Common myeloid progenitor, CD34-positive (primary cell): ENCODE measurements at regions not wholly inside any gene's neighbourhood (a gene's known extent, or its start where the extent isn't known, plus 50 kb on each side); places are given as distances from the start of the nearest gene placed in this dataset.

ENCODE experiments used
- CTCF ChIA-PET: fragments of 350-600 bp; sonication (Branson Sonifier 250); formaldehyde crosslinking; loops from one replicate; lab custom pipeline; 2021; ENCODE audit warnings: antibody characterized with exemption; lab: Charles Lee
- POLR2A ChIA-PET: fragments of 350-600 bp; sonication (Branson Sonifier 250); formaldehyde crosslinking; loops from one replicate; lab custom pipeline; 2021; ENCODE audit warnings: antibody characterized with exemption; lab: Charles Lee
- DNase-seq, 3 donors: peaks; one replicate each; pipeline versions ENCODE4 v3.0.0 to v3.0.0-alpha.2; 2013
- H3K27ac ChIP-seq, 2 experiments: 1 replicate in 1 of 2; 2 replicates in 1 of 2; pipeline ENCODE4 v1.7.0; 2013; ENCODE audit warnings: inconsistent platforms in 2 of 2, low read length in 2 of 2, mild to moderate bottlenecking in 2 of 2, low read depth in 1 of 2, moderate library complexity in 1 of 2; ENCODE audit not compliant: severe bottlenecking in 2 of 2, insufficient read depth in 1 of 2, poor library complexity in 1 of 2
- H3K27me3 ChIP-seq, 5 experiments: replicated peaks in 2 of 5; 1 replicate in 3 of 5; 2 replicates in 2 of 5; pipeline versions ENCODE4 v1.6.1 to v1.7.0; 2013; ENCODE audit warnings: low read length in 4 of 5, mild to moderate bottlenecking in 2 of 5, moderate library complexity in 2 of 5, inconsistent platforms in 1 of 5; ENCODE audit not compliant: insufficient read depth in 5 of 5, control insufficient read depth in 4 of 5
- H3K36me3 ChIP-seq, 4 experiments: 1 replicate in 2 of 4; 2 replicates in 2 of 4; pipeline versions ENCODE4 v1.6.1 to v1.7.0; 2013; ENCODE audit warnings: low read length in 3 of 4, control low read depth in 1 of 4, mild to moderate bottlenecking in 1 of 4; ENCODE audit not compliant: control insufficient read depth in 4 of 4, insufficient read depth in 4 of 4
- H3K4me1 ChIP-seq, 4 experiments: 1 replicate in 3 of 4; 2 replicates in 1 of 4; pipeline versions ENCODE4 v1.6.1 to v1.7.1; 2013; ENCODE audit warnings: low read length in 3 of 4, mild to moderate bottlenecking in 3 of 4, control low read depth in 1 of 4, inconsistent platforms in 1 of 4, moderate library complexity in 1 of 4; ENCODE audit not compliant: control insufficient read depth in 4 of 4, insufficient read depth in 4 of 4; ENCODE audit errors: control extremely low read depth in 1 of 4
- H3K4me3 ChIP-seq, 7 experiments: 1 replicate in 4 of 7; 2 replicates in 3 of 7; pipeline versions ENCODE4 v1.5.1 to v1.7.0; 2013; ENCODE audit warnings: mild to moderate bottlenecking in 7 of 7, low read length in 6 of 7, moderate library complexity in 6 of 7, inconsistent platforms in 2 of 7, low read depth in 2 of 7, control low read depth in 1 of 7; ENCODE audit not compliant: insufficient read depth in 4 of 7, control insufficient read depth in 1 of 7; ENCODE audit errors: extremely low read depth in 1 of 7
- H3K9me3 ChIP-seq, 5 experiments: 1 replicate in 4 of 5; 2 replicates in 1 of 5; pipeline versions ENCODE4 v1.6.1 to v1.7.1; 2013; ENCODE audit warnings: low read length in 4 of 5, mild to moderate bottlenecking in 2 of 5, inconsistent platforms in 1 of 5, low read depth in 1 of 5, moderate library complexity in 1 of 5; ENCODE audit not compliant: control insufficient read depth in 4 of 5, insufficient read depth in 2 of 5; ENCODE audit errors: control extremely low read depth in 1 of 5
- WGBS: methylation state at CpG from one replicate; pipeline ENCODE4 v1.1.5; 2013; ENCODE audit not compliant: insufficient coverage; 5-methylcytosine and 5-hydroxymethylcytosine counted together

- POLR2A ChIA-PET, result no interaction called here
- H3K27ac ChIP-seq, result no peak overlapping the region
- no peak overlapping the region for H3K4me3 ChIP-seq
- no peaks in the 10 kb centered on the region for H3K9me3 ChIP-seq
- H3K4me1 ChIP-seq, result no peaks in the 10 kb centered on the region
- H3K36me3 ChIP-seq, result no peaks in the 10 kb centered on the region
- DNase-seq, result no peak
- WGBS, result 94% methylated on average over 5 of the region's 5 CpGs
- CTCF ChIA-PET, result no interaction called here
- H3K27me3 ChIP-seq, result peaks cover 0 to 1% (median 0%) of the 10 kb centered on the region in 5 experiments
Observed at GRCh38 chr18:78416853-78417252, 562.8 kb upstream of the SALL3 start.

GRCh38 chr18:78418379-78418778 lies 561.2 kb upstream of the SALL3 start:
- ChIA-PET POLR2A (no interaction called here), CTCF (no interaction called here)
- H3K36me3 ChIP-seq, result no peaks in the 10 kb centered on the region
- H3K4me1 ChIP-seq, result no peaks in the 10 kb centered on the region
- no peak for DNase-seq
- no peak overlapping the region for H3K4me3 ChIP-seq
- 89% methylated on average over 7 of the region's 7 CpGs for WGBS
- no peaks in the 10 kb centered on the region for H3K9me3 ChIP-seq
- H3K27me3 ChIP-seq, result peaks cover 0 to 1% (median 0%) of the 10 kb centered on the region in 5 experiments
- no peak overlapping the region for H3K27ac ChIP-seq

DNA sequence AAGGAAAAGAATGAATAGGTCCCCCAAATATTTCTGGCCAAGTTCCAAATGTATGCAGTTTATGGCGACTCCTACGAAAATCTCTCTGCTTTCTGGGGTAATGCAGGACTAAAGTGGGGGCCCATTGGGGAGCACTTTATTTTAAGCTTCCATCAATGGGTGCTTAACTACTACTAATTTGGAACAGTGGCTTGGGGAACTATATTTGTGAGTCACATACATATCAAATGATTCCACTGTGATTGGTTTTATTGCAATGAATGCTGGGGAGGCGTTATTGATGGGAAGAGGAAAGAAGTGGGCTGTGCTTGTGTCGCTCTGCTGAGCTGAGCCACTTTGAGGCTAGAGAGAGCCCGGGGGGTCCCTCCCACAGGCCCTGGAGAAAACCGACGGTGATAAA lies 560.4 kb upstream of the SALL3 start:
- Histone ChIP-seq H3K4me1 (no peaks in the 10 kb centered on the region), H3K36me3 (no peaks in the 10 kb centered on the region), H3K27ac (no peak overlapping the region), H3K4me3 (no peak overlapping the region), H3K27me3 (peaks cover 0 to 1% (median 0%) of the 10 kb centered on the region in 5 experiments), H3K9me3 (no peaks in the 10 kb centered on the region)
- 97% methylated on average over 4 of the region's 7 CpGs for WGBS
- ChIA-PET POLR2A (no interaction called here), CTCF (interaction anchor here (0.9 kb wide), 1 partner anchor 10 kb away, joined by 3 read pairs; no protein-coding TSS in a partner anchor)
- DNase-seq, result no peak

- no peak overlapping the region for H3K27ac ChIP-seq
- no peaks in the 10 kb centered on the region for H3K9me3 ChIP-seq
- CTCF ChIA-PET, result no interaction called here
- H3K27me3 ChIP-seq, result peaks cover 0 to 1% (median 0%) of the 10 kb centered on the region in 5 experiments
- WGBS, result 93% methylated on average over 6 of the region's 10 CpGs
- H3K36me3 ChIP-seq, result no peaks in the 10 kb centered on the region
- POLR2A ChIA-PET, result no interaction called here
- DNase-seq, result no peak
- no peak overlapping the region for H3K4me3 ChIP-seq
- no peaks in the 10 kb centered on the region for H3K4me1 ChIP-seq
Observed at GRCh38 chr18:78420116-78420515, 559.5 kb upstream of the SALL3 start.

GRCh38 chr18:78421392-78421791 lies 558.2 kb upstream of the SALL3 start:
- WGBS, result 50% methylated on average over 1 of the region's 1 CpG
- CTCF ChIA-PET, result no interaction called here
- H3K4me3 ChIP-seq, result no peak overlapping the region

GRCh38 chr18:78422336-78422735 lies 557.3 kb upstream of the SALL3 start:
- no peak overlapping the region for H3K27ac ChIP-seq
- ChIA-PET CTCF (no interaction called here), POLR2A (no interaction called here)
- no peaks in the 10 kb centered on the region for H3K9me3 ChIP-seq
- no peak overlapping the region for H3K4me3 ChIP-seq
- no peaks in the 10 kb centered on the region for H3K4me1 ChIP-seq
- no peaks in the 10 kb centered on the region for H3K36me3 ChIP-seq
- H3K27me3 ChIP-seq, result peaks cover 0 to 4% (median 0%) of the 10 kb centered on the region in 5 experiments
- WGBS, result 95% methylated on average over 6 of the region's 7 CpGs
- no peak for DNase-seq

More at GRCh38 chr18:78421392-78421791, 558.2 kb upstream of the SALL3 start:
- DNase-seq, result no peak
- peaks cover 0 to 4% (median 0%) of the 10 kb centered on the region in 5 experiments for H3K27me3 ChIP-seq
- H3K9me3 ChIP-seq, result no peaks in the 10 kb centered on the region
- no peaks in the 10 kb centered on the region for H3K36me3 ChIP-seq
- H3K4me1 ChIP-seq, result no peaks in the 10 kb centered on the region
- H3K27ac ChIP-seq, result no peak overlapping the region
- POLR2A ChIA-PET, result no interaction called here

GRCh38 chr18:78423811-78424210 lies 555.8 kb upstream of the SALL3 start:
- H3K4me1 ChIP-seq, result no peaks in the 10 kb centered on the region
- no peak overlapping the region for H3K4me3 ChIP-seq
- H3K27ac ChIP-seq, result no peak overlapping the region
- POLR2A ChIA-PET, result no interaction called here
- H3K36me3 ChIP-seq, result no peaks in the 10 kb centered on the region
- 94% methylated on average over 9 of the region's 12 CpGs for whole genome bisulfite sequencing
- no peaks in the 10 kb centered on the region for H3K9me3 ChIP-seq
- DNase-seq, result no peak
- peaks cover 0 to 4% (median 0%) of the 10 kb centered on the region in 5 experiments for H3K27me3 ChIP-seq
- CTCF ChIA-PET, result no interaction called here
